ENCODE measurements at regions not wholly inside any gene's neighbourhood (a gene's known extent, or its start where the extent isn't known, plus 50 kb on each side); places are given as distances from the start of the nearest gene placed in this dataset.

- Mint-ChIP-seq H3K27ac (ENCODE audit: unreplicated experiment) (no peak overlapping the region), H3K9me3 (ENCODE audit: unreplicated experiment) (no peaks in the 10 kb centered on the region), H3K27me3 (ENCODE audit: unreplicated experiment) (peaks cover 18% of the 10 kb centered on the region), H3K4me3 (ENCODE audit: unreplicated experiment) (no peak overlapping the region), H3K36me3 (ENCODE audit: low read depth, unreplicated experiment) (no peaks in the 10 kb centered on the region), H3K4me1 (ENCODE audit: unreplicated experiment) (no peaks in the 10 kb centered on the region)
- no peak for DNase-seq (ENCODE audit: low spot score)
- TF ChIP-seq CTCF (IDR thresholded peaks at IDR 0.05; ENCODE audit: unreplicated experiment) = no peak
These were observed 158.2 kb downstream of the OLFM1 start for GRCh38 chr9:135245482-135246247.

- Mint-ChIP-seq H3K27me3 (ENCODE audit: unreplicated experiment) (peaks cover 18% of the 10 kb centered on the region), H3K4me1 (ENCODE audit: unreplicated experiment) (no peaks in the 10 kb centered on the region), H3K4me3 (ENCODE audit: unreplicated experiment) (no peak overlapping the region), H3K9me3 (ENCODE audit: unreplicated experiment) (no peaks in the 10 kb centered on the region), H3K27ac (ENCODE audit: unreplicated experiment) (no peak overlapping the region), H3K36me3 (ENCODE audit: low read depth, unreplicated experiment) (no peaks in the 10 kb centered on the region)
- TF ChIP-seq CTCF (IDR thresholded peaks at IDR 0.05; ENCODE audit: unreplicated experiment) = no peak
- DNase-seq (ENCODE audit: low spot score) = no peak
These were observed 159.1 kb downstream of the OLFM1 start for GRCh38 chr9:135246248-135247205.

DNA sequence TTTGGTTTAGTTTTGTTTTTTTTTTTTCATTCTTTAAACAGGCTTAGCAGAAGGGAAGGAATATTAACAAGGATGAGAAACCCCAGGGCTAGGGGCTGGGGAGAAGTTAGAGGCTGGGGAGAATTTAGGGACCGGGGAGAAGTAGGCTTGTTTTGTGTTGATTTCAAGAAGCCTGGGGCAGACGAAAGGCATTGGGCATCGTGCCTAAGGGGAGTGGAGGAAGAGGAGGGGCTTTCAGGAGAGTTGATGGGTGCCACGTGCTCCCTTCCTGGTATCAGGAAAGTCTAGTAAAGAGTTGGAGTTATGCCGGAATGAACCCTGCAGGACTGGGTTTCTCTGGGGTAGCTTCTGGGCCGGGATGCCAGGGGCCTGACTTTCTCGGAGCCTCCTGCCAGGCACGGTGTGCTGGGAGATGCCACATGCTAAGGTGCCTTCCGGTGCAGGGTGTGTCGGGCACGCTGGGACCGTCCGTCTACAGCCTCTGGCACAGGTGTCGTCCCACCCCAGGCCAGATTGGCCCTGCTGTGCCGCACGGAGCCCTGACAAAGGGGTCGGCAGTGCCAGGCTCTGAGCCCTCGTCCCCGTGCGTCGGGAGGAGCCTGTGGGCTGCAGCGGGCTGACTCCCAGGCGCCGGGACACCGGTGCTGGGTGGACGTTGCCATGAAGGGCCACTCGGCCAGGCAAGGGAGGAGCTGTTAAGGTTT lies 159.9 kb downstream of the OLFM1 start:
- Mint-ChIP-seq H3K4me3 (ENCODE audit: unreplicated experiment) (no peak overlapping the region), H3K27me3 (ENCODE audit: unreplicated experiment) (peaks cover 23% of the 10 kb centered on the region), H3K9me3 (ENCODE audit: unreplicated experiment) (no peaks in the 10 kb centered on the region), H3K27ac (ENCODE audit: unreplicated experiment) (no peak overlapping the region), H3K36me3 (ENCODE audit: low read depth, unreplicated experiment) (no peaks in the 10 kb centered on the region), H3K4me1 (ENCODE audit: unreplicated experiment) (no peaks in the 10 kb centered on the region)
- DNase-seq (ENCODE audit: low spot score) = no peak
- TF ChIP-seq CTCF (IDR thresholded peaks at IDR 0.05; ENCODE audit: unreplicated experiment) = no peak

DNA sequence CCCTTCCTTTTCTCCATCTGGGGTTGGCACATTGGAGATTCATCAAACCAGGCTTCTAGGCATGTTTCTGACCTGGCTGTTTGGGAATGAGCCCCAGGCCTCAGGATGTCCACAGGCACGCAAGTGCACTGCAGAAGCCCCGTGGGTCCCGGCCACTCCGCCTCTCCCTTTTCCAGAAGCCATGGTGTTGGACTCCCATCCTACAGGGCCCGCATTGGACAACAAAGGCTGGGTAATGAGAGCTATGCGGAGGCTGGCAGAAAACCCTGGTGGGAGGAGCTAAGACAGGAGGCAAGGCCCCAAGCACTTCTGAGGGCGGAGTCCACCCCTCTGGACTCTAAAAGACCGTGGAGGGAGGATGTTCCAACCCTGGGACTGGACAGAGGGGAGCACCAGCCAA lies 160.6 kb downstream of the OLFM1 start:
- H3K27me3 Mint-ChIP-seq (ENCODE audit: unreplicated experiment) = peaks cover 24% of the 10 kb centered on the region
- H3K36me3 Mint-ChIP-seq (ENCODE audit: low read depth, unreplicated experiment) = no peaks in the 10 kb centered on the region
- no peaks in the 10 kb centered on the region for H3K9me3 Mint-ChIP-seq (ENCODE audit: unreplicated experiment)
- no peaks in the 10 kb centered on the region for H3K4me1 Mint-ChIP-seq (ENCODE audit: unreplicated experiment)
- H3K27ac Mint-ChIP-seq (ENCODE audit: unreplicated experiment) = no peak overlapping the region
- no peak for DNase-seq (ENCODE audit: low spot score)
- no peak overlapping the region for H3K4me3 Mint-ChIP-seq (ENCODE audit: unreplicated experiment)
- TF ChIP-seq CTCF (IDR thresholded peaks at IDR 0.05; ENCODE audit: unreplicated experiment) = no peak
